Stimulated activated CD8-positive, alpha-beta memory T cell treated with anti-CD3 and anti-CD28 coated beads, Interleukin-2, amount 100 ng/mL, for 48 hours (primary cell): ENCODE measurements at regions not wholly inside any gene's neighbourhood (a gene's known extent, or its start where the extent isn't known, plus 50 kb on each side); places are given as distances from the start of the nearest gene placed in this dataset.

ENCODE experiments used
- DNase-seq, 2 donors: peaks; one replicate each; pipeline ENCODE4 v3.0.0-alpha.2; 2020; ENCODE audit warnings: low read depth in 2 of 2

- no peak for DNase-seq
Measured at GRCh38 chr2:128437204-128437565, 118.5 kb upstream of the HS6ST1 start.

GRCh38 chr2:128438091-128438490 lies 119.4 kb upstream of the HS6ST1 start:
- no peak for DNase-seq

- no peak for DNase-seq
Measured at GRCh38 chr2:128438586-128438985, 119.9 kb upstream of the HS6ST1 start.

- DNase-seq = no peak
Measured at GRCh38 chr2:128439031-128439790, 120.5 kb upstream of the HS6ST1 start.

- DNase-seq = no peak
Measured at GRCh38 chr2:128439791-128440665, 121.4 kb upstream of the HS6ST1 start.

- no peak for DNase-seq
Measured at GRCh38 chr2:128440666-128441340, 122.1 kb upstream of the HS6ST1 start.

- no peak for DNase-seq
Measured at GRCh38 chr2:128441341-128442052, 122.8 kb upstream of the HS6ST1 start.

GRCh38 chr2:128442053-128442751 lies 123.5 kb upstream of the HS6ST1 start:
- DNase-seq = no peak

GRCh38 chr2:128442891-128443302 lies 124.2 kb upstream of the HS6ST1 start:
- no peak for DNase-seq

- DNase-seq = no peak
Measured at GRCh38 chr2:128444121-128444771, 125.6 kb upstream of the HS6ST1 start.

GRCh38 chr2:128444816-128445522 lies 126.3 kb upstream of the HS6ST1 start:
- no peak for DNase-seq

GRCh38 chr2:128445523-128445900 lies 126.8 kb upstream of the HS6ST1 start:
- no peak for DNase-seq

- no peak for DNase-seq
Measured at GRCh38 chr2:128446049-128446873, 127.6 kb upstream of the HS6ST1 start.

- no peak for DNase-seq
Measured at GRCh38 chr2:128446874-128447537, 128.3 kb upstream of the HS6ST1 start.

GRCh38 chr2:128447538-128447995 lies 128.9 kb upstream of the HS6ST1 start:
- no peak for DNase-seq

- DNase-seq = no peak
Measured at GRCh38 chr2:128448331-128449225, 129.9 kb upstream of the HS6ST1 start.
